C4-2B (cell line): ENCODE measurements at regions not wholly inside any gene's neighbourhood (a gene's known extent, or its start where the extent isn't known, plus 50 kb on each side); places are given as distances from the start of the nearest gene placed in this dataset.

Experiments
- ZFX ChIP-seq: fragments of 450-650 bp; IDR thresholded peaks from 2 replicates; pipeline ENCODE4 v1.6.1; 2017
- TF ChIP-seq, protein P1 (sequence below): fragments of 450-650 bp; conservative IDR thresholded peaks from 2 replicates; pipeline ENCODE4 v1.5.1; 2017; ENCODE audit warnings: mild to moderate bottlenecking

DNA sequence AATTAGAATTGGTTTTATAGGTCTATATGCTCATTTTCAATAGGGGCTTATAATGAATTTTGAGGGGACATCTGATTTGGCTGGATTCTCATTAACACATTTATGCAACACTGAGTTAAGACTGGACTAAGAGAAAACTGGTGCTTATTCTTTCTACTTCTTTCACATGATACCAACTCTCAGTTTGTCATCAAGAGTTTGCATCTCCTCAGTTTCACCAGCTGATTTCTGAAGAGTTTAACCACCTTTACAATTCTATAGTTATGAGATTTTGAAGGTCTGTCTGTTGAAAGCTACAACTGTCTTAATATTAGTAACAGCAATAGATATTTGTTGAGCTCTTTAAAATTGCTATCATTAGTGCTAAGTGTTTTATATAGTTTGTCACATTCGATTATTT is 867.0 kb upstream of the SORCS1 start:
- TF ChIP-seq, protein P1, sequence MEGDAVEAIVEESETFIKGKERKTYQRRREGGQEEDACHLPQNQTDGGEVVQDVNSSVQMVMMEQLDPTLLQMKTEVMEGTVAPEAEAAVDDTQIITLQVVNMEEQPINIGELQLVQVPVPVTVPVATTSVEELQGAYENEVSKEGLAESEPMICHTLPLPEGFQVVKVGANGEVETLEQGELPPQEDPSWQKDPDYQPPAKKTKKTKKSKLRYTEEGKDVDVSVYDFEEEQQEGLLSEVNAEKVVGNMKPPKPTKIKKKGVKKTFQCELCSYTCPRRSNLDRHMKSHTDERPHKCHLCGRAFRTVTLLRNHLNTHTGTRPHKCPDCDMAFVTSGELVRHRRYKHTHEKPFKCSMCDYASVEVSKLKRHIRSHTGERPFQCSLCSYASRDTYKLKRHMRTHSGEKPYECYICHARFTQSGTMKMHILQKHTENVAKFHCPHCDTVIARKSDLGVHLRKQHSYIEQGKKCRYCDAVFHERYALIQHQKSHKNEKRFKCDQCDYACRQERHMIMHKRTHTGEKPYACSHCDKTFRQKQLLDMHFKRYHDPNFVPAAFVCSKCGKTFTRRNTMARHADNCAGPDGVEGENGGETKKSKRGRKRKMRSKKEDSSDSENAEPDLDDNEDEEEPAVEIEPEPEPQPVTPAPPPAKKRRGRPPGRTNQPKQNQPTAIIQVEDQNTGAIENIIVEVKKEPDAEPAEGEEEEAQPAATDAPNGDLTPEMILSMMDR, result no peak
- no peak for TF ChIP-seq ZFX
